NCI-H2227 (cell line): ENCODE measurements at regions not wholly inside any gene's neighbourhood (a gene's known extent, or its start where the extent isn't known, plus 50 kb on each side); places are given as distances from the start of the nearest gene placed in this dataset.
"Not testable (repeated sequence)": the region's sequence is repeated elsewhere in the genome, so short reads cannot be mapped to it uniquely, and the experiment has no call there.

ENCODE experiments used
- DNase-seq: peaks from one replicate; lab custom pipeline; 2025; ENCODE audit not compliant: unreplicated experiment; lab: John Stamatoyannopoulos, UW

GRCh38 chr4:160375772-160376452 lies 1273.0 kb downstream of the RAPGEF2 start:
- no peak for DNase-seq

GRCh38 chr4:160386846-160387245 lies 1284.0 kb downstream of the RAPGEF2 start:
- DNase-seq, result no peak

GRCh38 chr4:160399826-160400225 lies 1296.9 kb downstream of the RAPGEF2 start:
- DNase-seq, result no peak

- no peak for DNase-seq
Observed at GRCh38 chr4:160403081-160403480, 1300.2 kb downstream of the RAPGEF2 start.

GRCh38 chr4:160406263-160406825 lies 1303.5 kb downstream of the RAPGEF2 start:
- no peak for DNase-seq

GRCh38 chr4:160414496-160414895 lies 1311.6 kb downstream of the RAPGEF2 start:
- DNase-seq, result no peak

GRCh38 chr4:160423879-160424451 lies 1321.1 kb downstream of the RAPGEF2 start:
- DNase-seq, result no peak

GRCh38 chr4:160426233-160426632 lies 1323.4 kb downstream of the RAPGEF2 start:
- DNase-seq, result no peak

- DNase-seq, result no peak
Observed at GRCh38 chr4:160450876-160451275, 1348.0 kb downstream of the RAPGEF2 start.

- DNase-seq, result not testable (repeated sequence)
Observed at GRCh38 chr4:160481696-160482690, 1379.1 kb downstream of the RAPGEF2 start.

- DNase-seq, result no peak
Observed at GRCh38 chr4:160485071-160485687, 1382.3 kb downstream of the RAPGEF2 start.

- no peak for DNase-seq
Observed at GRCh38 chr4:160492181-160492580, 1389.3 kb downstream of the RAPGEF2 start.

- DNase-seq, result no peak
Observed at GRCh38 chr4:160493206-160493605, 1390.3 kb downstream of the RAPGEF2 start.

GRCh38 chr4:160495356-160495755 lies 1392.5 kb downstream of the RAPGEF2 start:
- DNase-seq, result no peak

GRCh38 chr4:160498211-160498610 lies 1395.3 kb downstream of the RAPGEF2 start:
- DNase-seq, result no peak

- no peak for DNase-seq
Observed at GRCh38 chr4:160505724-160506123, 1402.8 kb downstream of the RAPGEF2 start.

GRCh38 chr4:160510928-160511327 lies 1408.0 kb downstream of the RAPGEF2 start:
- no peak for DNase-seq

- DNase-seq, result no peak
Observed at GRCh38 chr4:160514126-160514525, 1411.2 kb downstream of the RAPGEF2 start.

GRCh38 chr4:160523231-160523630 lies 1420.4 kb downstream of the RAPGEF2 start:
- DNase-seq, result no peak

GRCh38 chr4:160537681-160538080 lies 1434.8 kb downstream of the RAPGEF2 start:
- no peak for DNase-seq

- no peak for DNase-seq
Observed at GRCh38 chr4:160546201-160546600, 1443.3 kb downstream of the RAPGEF2 start.
